ENCODE measurements at regions not wholly inside any gene's neighbourhood (a gene's known extent, or its start where the extent isn't known, plus 50 kb on each side); places are given as distances from the start of the nearest gene placed in this dataset.

DNA sequence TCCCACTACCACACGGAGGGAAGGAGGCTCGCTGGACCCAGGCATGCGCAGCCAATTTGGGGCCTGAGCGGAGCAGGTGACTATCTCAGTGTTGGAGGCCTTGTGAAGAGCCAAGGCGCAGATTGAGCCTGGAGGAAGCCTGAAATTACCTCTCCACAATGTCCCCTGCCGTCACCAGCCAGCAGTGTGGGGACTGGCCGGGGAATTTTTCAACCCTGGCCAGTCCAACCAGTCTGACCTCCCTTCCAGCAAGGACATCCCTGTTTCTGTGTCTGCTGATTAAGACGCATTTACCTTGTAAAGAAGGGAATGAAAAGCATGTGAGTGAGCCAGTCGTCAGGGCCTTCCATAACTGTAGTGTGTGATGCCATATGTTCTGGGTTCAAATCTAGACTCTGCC lies 198.1 kb upstream of the IRX3 start:
- no peak for DNase-seq (ENCODE audit: low read depth in 2 of 2)

DNA sequence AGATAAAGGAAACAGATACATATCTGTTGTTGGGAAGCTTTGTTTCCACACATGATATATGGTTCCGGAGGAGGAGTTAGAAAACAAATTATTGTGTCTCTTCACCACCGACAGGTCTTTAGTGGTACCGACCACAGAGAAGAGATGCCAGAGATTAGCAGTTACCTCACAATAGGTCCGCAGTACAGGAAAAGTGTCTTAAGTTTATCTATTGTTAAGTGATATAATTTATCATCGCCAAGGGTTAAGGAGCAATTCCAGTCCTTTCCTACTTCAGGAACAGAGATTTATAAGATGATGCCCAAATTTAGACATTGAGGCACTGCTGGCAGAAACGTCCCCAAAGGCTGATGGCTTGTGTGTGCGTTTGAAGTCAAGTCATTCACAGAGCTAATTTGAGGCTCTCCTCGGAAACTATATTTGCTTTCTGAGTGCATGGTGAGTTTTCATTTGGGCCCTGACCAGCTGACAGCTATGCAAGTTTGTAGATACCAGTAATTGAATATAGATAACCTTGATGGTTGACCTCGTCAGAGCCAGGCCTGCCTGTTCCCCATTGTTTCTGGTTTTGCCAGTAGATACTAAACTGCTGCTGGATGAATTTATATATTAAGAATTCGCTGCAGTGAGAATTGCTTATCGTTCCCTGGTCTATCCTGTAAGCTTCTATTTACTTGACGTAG lies 196.4 kb upstream of the IRX3 start:
- DNase-seq (ENCODE audit: low read depth in 2 of 2) = no peak

DNA sequence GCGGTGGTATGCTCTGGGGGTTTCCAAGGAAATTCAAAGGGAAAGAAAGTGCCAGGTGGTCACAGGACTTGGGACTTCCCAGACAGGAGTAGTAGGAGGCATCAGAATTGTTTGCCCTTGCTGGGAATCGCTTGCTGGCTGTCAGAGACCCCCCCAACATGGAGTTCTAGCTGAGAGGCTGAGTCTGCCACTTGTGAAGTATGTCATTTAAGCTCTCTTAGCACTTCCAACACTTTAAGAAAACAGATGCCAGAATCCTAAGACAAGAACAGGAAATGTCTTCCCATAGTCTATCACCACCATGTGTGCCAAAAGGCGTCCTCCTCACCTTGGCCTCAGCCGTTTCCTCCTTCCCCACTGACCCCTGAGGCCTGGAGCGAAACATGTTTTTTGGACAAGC lies 193.8 kb upstream of the IRX3 start:
- DNase-seq (ENCODE audit: low read depth in 2 of 2) = no peak

GRCh38 chr16:54479546-54479945 lies 193.0 kb upstream of the IRX3 start:
- DNase-seq (ENCODE audit: low read depth in 2 of 2) = no peak

DNA sequence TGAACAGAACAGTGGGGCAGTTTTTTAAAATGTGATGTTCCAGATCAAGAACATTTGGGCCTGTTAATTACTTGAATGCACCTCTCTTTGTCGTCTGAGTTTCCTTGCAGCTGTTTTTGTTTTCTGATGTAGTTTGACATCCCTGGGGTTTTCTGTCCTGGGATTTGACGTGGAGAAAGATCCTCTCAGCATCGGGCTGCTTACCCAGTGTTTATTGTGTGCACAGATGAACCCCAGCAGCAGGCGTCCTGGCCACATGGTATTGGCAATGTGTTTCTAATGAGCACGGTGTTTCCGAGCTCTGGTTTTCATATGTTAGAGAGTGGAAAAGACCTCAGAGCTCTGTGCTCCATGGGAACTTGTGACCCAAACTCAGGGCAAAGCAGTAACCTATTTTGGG lies 191.1 kb upstream of the IRX3 start:
- no peak for DNase-seq (ENCODE audit: low read depth in 2 of 2)

DNA sequence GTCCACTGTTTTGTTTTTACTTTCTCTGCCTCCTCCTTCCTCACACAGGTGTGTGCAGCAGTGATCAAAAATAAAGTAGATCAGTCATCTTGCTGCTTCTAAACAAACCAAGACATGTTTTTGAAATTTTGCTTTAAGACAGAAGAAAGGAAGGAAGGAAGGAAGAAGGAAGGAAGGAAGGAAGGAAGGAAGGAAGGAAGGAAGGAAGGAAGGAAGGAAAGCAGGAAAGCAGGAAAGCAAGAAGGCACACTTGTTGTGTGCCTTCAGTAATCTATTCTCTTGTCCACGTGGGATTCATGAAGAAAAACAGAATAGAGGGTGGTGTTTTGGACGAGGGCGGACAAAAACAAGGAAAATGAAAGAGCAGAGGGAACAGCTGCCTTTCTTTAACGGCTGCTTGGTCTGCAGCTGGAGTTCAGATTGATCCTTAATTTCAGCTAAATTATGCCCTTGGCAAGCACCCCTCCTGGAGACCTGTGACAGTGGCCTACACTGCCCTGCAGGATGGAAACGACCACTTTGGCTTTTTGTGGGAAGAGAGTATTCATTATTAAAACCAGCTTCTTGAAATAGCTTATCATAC lies 188.5 kb upstream of the IRX3 start:
- DNase-seq (ENCODE audit: low read depth in 2 of 2) = no peak

DNA sequence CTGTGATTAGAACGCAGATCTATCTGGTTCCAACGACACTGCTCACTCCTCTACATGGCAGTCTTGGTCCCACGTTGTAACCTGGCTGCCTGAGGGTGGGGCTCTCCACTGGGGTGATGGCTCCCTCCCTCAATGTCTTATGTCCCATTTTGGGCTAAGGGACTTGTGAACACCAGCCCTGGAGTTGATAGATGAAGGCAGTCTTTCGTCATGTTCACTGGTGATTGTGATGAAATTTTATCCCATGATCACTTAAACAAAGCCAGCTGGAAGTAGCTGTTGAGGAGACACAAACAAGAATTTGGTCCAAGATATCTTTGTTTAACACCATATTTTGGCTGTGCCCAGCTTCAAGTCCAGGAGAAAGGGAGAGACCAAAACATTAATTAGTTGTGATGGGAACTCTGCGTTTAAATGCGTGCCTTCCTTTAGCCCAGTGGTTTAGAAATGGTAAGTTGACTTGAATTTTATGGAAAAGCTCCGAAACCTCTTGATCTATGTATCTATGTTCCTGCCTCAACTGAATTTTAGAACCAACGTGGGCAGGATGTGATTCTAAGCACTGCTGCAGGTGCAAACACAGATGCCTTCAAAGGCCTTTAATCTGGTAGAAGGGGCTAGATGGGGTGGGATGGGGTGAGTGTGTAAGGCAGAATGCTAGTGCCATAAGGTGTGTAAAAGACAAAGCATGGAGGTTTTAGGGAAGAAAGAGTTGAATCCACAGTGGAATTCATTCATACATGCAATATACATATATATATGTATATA lies 186.8 kb upstream of the IRX3 start:
- DNase-seq (ENCODE audit: low read depth in 2 of 2) = no peak

DNA sequence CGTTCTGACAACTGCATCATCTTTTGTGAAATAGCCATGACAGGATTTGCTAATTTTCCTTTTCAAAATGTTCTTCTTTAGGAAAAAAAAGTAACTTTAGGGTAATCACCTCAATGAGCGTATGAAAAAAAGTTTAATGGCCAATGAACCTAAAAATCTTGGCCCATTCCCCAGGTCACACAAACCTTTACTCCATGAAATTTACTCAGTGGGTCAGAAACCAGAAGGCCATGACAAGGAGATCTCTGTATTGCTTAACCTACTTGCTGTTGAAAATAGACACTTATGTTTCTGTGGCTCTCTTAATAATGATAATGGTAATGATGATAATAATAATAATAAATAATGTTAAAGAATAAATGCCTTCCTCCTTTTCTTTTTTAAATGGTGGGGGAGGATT lies 180.8 kb upstream of the IRX3 start:
- DNase-seq (ENCODE audit: low read depth in 2 of 2) = no peak

- no peak for DNase-seq (ENCODE audit: low read depth in 2 of 2)
These were observed 179.6 kb upstream of the IRX3 start for GRCh38 chr16:54466233-54466632.

DNA sequence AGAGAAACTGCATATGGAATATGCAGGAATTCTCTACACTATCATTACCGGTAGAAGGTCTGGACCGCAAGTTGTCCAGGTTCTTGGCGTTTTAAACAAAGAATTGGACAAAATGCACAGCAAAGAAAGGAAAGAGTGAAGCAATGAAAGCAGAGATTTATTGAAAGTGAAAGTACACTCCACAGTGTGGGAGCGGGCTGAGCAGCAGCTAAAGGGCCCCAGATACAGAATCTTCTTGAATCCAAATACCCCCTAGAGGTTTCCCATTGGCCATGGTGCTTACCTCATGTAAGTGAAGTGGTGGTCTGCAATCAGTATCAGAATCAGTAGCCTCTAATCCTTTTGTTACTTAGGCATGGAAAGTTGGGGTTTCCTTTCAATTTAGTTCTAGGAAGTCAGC lies 178.5 kb upstream of the IRX3 start:
- no peak for DNase-seq (ENCODE audit: low read depth in 2 of 2)

- DNase-seq (ENCODE audit: low read depth in 2 of 2) = no peak
These were observed 176.2 kb upstream of the IRX3 start for GRCh38 chr16:54462771-54463170.

DNA sequence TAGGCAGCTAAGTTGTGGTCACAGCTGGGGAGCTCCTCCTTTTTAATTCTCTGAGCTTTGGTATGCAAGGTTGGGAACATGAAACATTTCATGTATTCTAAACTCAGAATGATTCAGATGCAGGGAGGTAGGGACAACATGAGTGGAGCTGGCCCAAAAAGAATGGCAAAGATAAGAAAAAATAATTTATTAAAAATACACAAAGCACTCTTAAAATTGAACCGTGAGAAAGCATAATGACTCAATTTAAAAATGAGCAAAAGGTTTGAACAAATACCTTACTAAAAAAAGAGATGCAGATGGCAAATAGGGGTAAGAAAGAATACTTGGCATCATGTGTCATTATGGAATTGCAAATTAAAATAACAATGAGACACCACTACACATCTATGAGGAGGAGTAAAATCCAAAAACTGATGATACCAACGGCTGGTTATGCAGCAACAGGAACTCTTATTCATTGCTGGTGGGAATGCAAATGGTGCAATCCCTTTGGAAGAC lies 175.6 kb upstream of the IRX3 start:
- no peak for DNase-seq (ENCODE audit: low read depth in 2 of 2)

GRCh38 chr16:54460263-54460860 lies 173.8 kb upstream of the IRX3 start:
- DNase-seq (ENCODE audit: low read depth in 2 of 2) = no peak

- no peak for DNase-seq (ENCODE audit: low read depth in 2 of 2)
These were observed 173.1 kb upstream of the IRX3 start for GRCh38 chr16:54459509-54460262.

DNA sequence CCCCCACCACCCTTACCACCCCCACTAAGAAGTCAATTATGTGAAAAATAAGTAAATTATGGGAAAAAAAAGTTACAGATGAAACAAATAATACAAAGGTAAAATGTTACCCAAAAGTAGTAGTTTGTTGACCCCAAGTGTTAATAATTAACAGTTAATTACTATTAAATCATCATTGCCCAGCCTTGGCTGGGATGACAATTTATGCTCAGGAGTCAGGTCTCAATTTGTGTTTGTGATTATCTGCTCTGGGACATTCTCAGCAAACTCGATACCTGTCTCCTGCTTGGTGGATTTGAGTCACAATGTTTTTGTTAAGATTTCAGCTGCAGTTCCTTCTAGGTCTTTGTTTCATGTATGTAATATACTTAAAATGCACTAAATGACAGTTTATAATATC lies 172.3 kb upstream of the IRX3 start:
- DNase-seq (ENCODE audit: low read depth in 2 of 2) = no peak

GRCh38 chr16:54456291-54456690 lies 169.7 kb upstream of the IRX3 start:
- DNase-seq (ENCODE audit: low read depth in 2 of 2) = no peak

DNA sequence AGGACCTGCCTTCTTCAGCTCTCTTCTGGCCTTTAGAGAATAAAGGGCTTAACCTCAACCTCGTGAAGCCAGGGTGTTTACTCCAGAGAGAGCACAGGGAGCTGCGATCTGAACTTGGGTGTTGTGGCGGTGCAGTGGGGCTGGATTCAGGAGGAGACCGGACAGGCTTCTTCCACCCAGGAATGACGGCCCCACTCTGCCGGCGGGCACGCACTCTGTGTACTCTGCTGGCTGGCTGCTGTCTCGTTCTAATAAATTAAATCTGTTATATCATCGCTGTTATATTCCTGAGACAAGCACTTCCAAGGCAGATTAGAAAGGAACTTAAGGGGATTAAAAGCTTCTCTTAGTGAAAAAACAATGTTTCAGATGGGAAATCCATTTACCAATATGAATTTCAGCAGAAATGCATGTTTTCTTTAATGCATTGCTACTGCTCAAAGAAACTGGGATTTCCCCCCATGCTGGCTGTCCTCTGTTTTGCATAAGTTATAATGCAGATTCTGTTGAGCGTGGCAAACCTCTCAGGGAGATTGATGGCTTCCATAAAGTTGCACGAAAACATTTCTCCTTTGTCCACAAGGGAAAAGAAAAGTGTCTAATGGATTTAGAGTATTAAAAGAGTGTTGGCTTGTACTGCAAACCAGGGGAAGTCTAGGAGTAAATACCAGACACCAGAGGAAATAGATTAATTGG lies 168.6 kb upstream of the IRX3 start:
- DNase-seq (ENCODE audit: low read depth in 2 of 2) = no peak

DNA sequence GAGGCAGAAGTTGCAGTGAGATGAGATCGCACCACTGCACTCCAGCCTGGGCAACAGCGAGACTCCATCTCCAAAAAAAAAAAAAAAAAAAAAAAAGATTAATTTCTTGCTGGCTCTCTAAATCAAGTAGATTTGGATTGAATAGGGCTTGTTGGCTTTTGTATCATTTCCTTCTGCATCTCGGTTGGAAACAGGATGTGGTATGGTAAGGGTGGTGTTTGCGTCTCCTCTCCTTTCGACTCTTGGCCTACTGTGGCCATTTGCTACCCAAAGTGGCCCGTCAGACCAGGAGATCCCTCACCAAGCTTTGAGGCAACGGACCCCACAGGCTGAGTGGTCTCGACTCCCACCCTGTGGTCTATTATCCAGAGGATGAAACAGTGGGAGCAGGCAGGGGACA lies 168.0 kb upstream of the IRX3 start:
- DNase-seq (ENCODE audit: low read depth in 2 of 2) = no peak

- DNase-seq (ENCODE audit: low read depth in 2 of 2) = no peak
These were observed 167.3 kb upstream of the IRX3 start for GRCh38 chr16:54453871-54454270.

DNA sequence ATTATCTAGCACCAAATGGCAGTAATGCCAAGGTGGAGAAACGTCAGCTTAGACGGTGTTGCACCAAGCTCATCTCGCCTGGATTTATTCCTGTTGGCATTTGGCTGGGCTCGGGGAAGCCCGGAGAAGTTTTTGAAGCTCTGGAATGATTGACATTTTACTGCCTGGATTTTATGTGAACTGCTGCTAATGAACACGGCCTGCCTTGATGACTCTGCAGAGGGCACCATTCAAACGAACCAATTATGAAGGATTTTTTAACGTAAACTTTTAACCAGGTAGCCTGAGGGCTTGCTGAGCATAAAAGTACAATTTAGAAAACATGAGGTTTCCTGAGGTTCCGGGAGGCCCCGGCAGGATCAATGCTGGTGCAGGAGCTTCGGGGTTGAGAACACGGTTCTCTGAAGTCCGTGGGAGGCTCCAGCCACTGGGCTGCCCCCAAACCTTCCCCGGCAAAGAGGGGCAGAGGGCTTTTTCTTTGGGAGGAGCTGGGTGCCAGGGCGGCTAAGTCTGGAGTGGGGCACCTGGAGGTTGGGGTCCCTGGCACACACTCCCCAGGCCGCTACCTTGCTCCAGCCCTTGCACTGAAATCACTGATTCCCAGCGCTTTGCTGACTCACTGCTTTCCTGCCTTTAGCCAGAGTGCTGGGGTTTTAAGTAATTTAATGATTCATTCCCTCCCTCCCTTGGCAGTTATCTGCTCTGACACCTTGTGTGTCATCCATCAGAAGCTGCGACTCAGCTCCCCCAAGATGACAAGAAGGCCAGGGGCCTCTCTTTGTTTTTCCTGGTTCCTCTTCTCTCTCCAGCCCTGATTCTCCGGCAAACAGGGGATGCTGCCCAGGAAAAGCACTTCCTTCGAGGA lies 161.2 kb upstream of the IRX3 start:
- peak in 1 of 2 donors; percentile 16 for DNase-seq (ENCODE audit: low read depth in 2 of 2)
